IPS DF 6.9 (cell line): ENCODE measurements at regions not wholly inside any gene's neighbourhood (a gene's known extent, or its start where the extent isn't known, plus 50 kb on each side); places are given as distances from the start of the nearest gene placed in this dataset.

ENCODE experiments used
- DNase-seq: peaks from one replicate; pipeline ENCODE4 v3.0.0-alpha.2; 2013; ENCODE audit warnings: low read depth, low spot score
- H3K27ac ChIP-seq: one replicate; pipeline ENCODE4 v1.5.1; 2013; ENCODE audit warnings: low read length, control low read depth
- H3K27me3 ChIP-seq: 2 replicates; pipeline ENCODE4 v1.6.1; 2013; ENCODE audit warnings: mild to moderate bottlenecking, low read length; ENCODE audit not compliant: control insufficient read depth, insufficient read depth
- H3K36me3 ChIP-seq: 2 replicates; pipeline ENCODE4 v1.6.1; 2013; ENCODE audit warnings: low read length; ENCODE audit not compliant: control insufficient read depth, insufficient read depth
- H3K4me1 ChIP-seq: 2 replicates; pipeline ENCODE4 v1.6.1; 2013; ENCODE audit warnings: low read length; ENCODE audit not compliant: control insufficient read depth, insufficient read depth
- H3K4me3 ChIP-seq: 2 replicates; pipeline ENCODE4 v1.5.1; 2013; ENCODE audit warnings: mild to moderate bottlenecking, low read length
- H3K9me3 ChIP-seq: 2 replicates; pipeline ENCODE4 v1.6.1; 2013; ENCODE audit warnings: low read length, inconsistent platforms; ENCODE audit not compliant: control insufficient read depth, insufficient read depth
- WGBS: extraction: QIAGEN DNeasy Blood & Tissue Kit; methylation state at CpG from one replicate; pipeline ENCODE4 v1.1.7; 2013; ENCODE audit warnings: mixed read lengths, missing lambda C conversion rate; ENCODE audit not compliant: insufficient read length, insufficient coverage; 5-methylcytosine and 5-hydroxymethylcytosine counted together

DNA sequence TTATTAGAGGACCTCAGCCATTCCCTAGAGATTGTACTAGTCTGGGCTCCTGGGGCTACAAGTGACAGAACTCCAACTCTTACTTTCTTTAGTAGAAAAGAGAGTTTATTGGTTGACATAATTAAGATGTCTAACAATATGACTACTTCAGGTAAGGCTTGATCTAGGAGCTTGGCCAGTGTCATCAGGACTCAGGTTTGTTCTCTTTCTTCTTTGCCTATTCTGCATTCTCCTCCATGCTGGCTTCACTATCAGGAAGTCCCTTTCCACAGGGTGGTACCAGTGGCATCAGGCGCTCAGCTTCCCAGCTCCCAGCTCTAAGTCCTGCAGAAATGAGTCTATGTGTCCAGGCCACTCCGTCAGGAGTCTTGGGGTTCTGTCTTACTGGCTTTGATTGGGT lies 286.1 kb upstream of the EEF2KMT start:
- no peak for DNase-seq
- no peak overlapping the region for H3K4me3 ChIP-seq
- H3K9me3 ChIP-seq = no peaks in the 10 kb centered on the region
- no peaks in the 10 kb centered on the region for H3K36me3 ChIP-seq
- H3K27me3 ChIP-seq = no peaks in the 10 kb centered on the region
- no peak overlapping the region for H3K27ac ChIP-seq
- no CpG with 5 or more reads among the region's 2 CpGs for WGBS
- 0 out of 2 replicates have a peak, but pooled peaks cover 2% of the 10 kb centered on the region for H3K4me1 ChIP-seq

DNA sequence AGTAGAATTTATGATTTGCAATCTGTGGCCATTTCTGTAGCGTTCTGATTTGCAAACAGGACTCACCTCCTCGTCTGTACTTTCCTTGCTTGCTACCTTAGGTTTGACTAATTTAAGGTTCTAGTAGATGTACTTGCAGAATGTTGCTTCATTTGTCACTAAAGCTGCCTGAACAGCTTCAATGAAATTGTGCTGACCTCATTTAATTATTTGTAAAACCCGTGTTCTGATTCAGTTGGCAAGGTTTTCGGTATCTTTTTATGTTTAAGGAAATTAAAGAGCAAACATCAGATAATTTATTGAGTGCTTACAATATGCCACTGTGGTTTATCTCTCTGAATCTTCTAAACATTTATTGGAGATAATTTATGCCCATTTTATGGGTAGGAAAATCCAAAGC lies 284.9 kb upstream of the EEF2KMT start:
- Histone ChIP-seq H3K27ac (no peak overlapping the region), H3K36me3 (no peaks in the 10 kb centered on the region), H3K27me3 (no peaks in the 10 kb centered on the region), H3K4me3 (no peak overlapping the region), H3K9me3 (no peaks in the 10 kb centered on the region), H3K4me1 (0 out of 2 replicates have a peak, but pooled peaks cover 2% of the 10 kb centered on the region)
- WGBS = no CpG with 5 or more reads among the region's 4 CpGs
- DNase-seq = no peak

DNA sequence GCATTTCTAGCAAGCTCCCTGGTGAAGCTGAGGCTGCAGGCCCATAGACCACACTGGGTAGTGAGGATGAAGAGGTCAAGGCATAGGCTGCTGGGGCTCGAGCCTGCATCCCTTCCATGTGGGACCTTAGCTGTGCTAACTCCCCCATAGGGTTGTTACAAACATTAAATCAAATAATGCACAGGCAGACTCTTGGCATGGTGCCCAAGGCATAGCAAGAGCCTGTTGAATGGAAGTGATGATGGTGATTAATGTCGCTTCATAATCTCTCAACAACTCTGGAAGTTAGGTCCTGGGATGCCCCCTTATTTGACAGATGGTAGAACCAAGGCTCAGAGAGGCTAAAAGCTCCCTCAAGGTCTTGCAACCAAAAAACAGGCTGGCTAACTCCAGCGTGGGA lies 283.9 kb upstream of the EEF2KMT start:
- no peak for DNase-seq
- no peaks in the 10 kb centered on the region for H3K27me3 ChIP-seq

GRCh38 chr16:5379954-5380353 lies 282.4 kb upstream of the EEF2KMT start:
- H3K27me3 ChIP-seq = no peaks in the 10 kb centered on the region
- no peak overlapping the region for H3K4me3 ChIP-seq
- H3K4me1 ChIP-seq = no peaks in the 10 kb centered on the region
- no peak for DNase-seq
- no CpG with 5 or more reads among the region's 10 CpGs for WGBS
- H3K36me3 ChIP-seq = no peaks in the 10 kb centered on the region
- no peaks in the 10 kb centered on the region for H3K9me3 ChIP-seq
- no peak overlapping the region for H3K27ac ChIP-seq

More for the DNA sequence above, 283.9 kb upstream of the EEF2KMT start:
- H3K9me3 ChIP-seq = no peaks in the 10 kb centered on the region
- H3K4me1 ChIP-seq = 0 out of 2 replicates have a peak, but pooled peaks cover 2% of the 10 kb centered on the region
- H3K4me3 ChIP-seq = no peak overlapping the region
- WGBS = no CpG with 5 or more reads among the region's 3 CpGs
- no peaks in the 10 kb centered on the region for H3K36me3 ChIP-seq
- no peak overlapping the region for H3K27ac ChIP-seq

- no CpG with 5 or more reads among the region's 4 CpGs for WGBS
- Histone ChIP-seq H3K9me3 (no peaks in the 10 kb centered on the region), H3K4me3 (no peak overlapping the region), H3K27me3 (no peaks in the 10 kb centered on the region), H3K27ac (no peak overlapping the region), H3K36me3 (no peaks in the 10 kb centered on the region), H3K4me1 (no peaks in the 10 kb centered on the region)
- DNase-seq = no peak
These were observed 280.9 kb upstream of the EEF2KMT start for GRCh38 chr16:5378531-5378930.

GRCh38 chr16:5377280-5377898 lies 279.8 kb upstream of the EEF2KMT start:
- WGBS = 100% methylated on average over 1 of the region's 10 CpGs
- no peaks in the 10 kb centered on the region for H3K9me3 ChIP-seq
- H3K4me1 ChIP-seq = no peaks in the 10 kb centered on the region
- no peak overlapping the region for H3K27ac ChIP-seq
- no peaks in the 10 kb centered on the region for H3K36me3 ChIP-seq
- no peaks in the 10 kb centered on the region for H3K27me3 ChIP-seq
- H3K4me3 ChIP-seq = no peak overlapping the region
- DNase-seq = no peak

DNA sequence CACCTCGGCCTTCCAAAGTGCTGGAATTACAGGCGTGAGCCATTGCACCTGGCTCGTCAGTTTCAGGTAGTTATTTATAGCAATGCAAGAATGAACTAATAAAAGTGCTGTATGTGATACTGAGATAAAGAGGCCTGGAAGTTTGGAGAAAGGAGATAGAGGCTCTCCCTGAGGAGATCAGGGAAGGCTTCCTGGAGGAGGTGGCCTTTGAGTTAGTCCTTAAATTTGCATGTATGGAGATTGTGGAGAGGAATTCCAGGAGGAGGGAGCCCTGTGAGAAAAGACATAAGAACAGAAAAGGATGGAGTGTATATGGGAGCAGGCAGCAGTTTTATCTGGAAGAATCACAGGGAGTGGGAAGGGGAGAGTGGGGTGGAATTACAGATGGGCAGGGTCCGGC lies 276.6 kb upstream of the EEF2KMT start:
- no CpG with 5 or more reads among the region's 4 CpGs for WGBS
- no peak overlapping the region for H3K27ac ChIP-seq
- H3K36me3 ChIP-seq = no peaks in the 10 kb centered on the region
- no peaks in the 10 kb centered on the region for H3K27me3 ChIP-seq
- no peaks in the 10 kb centered on the region for H3K9me3 ChIP-seq
- DNase-seq = no peak
- H3K4me1 ChIP-seq = no peaks in the 10 kb centered on the region
- H3K4me3 ChIP-seq = no peak overlapping the region

DNA sequence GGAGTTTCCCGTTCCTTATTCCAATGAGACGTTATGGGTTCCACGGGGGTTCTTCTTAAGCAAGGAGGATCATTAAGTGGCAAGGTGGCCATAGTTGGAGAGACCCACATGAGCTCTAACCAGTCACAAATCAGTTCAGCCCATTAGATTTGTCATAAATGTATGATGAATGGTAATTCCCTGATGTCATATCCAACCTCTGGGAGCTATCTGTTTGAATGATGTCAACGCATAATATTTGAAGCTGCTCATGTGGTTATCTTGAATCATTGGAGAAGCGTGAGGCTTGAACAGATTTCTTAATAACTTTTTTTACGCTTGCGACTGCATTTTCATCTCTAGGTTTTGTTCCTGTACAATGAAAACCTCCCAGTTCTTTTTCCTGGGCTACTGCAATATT lies 270.4 kb upstream of the EEF2KMT start:
- Histone ChIP-seq H3K4me3 (no peak overlapping the region), H3K36me3 (no peaks in the 10 kb centered on the region), H3K4me1 (no peaks in the 10 kb centered on the region), H3K27me3 (no peaks in the 10 kb centered on the region), H3K9me3 (no peaks in the 10 kb centered on the region), H3K27ac (no peak overlapping the region)
- DNase-seq = no peak
- WGBS = no CpG with 5 or more reads among the region's 7 CpGs

GRCh38 chr16:5366126-5366525 lies 268.5 kb upstream of the EEF2KMT start:
- 100% methylated on average over 2 of the region's 4 CpGs for WGBS

DNA sequence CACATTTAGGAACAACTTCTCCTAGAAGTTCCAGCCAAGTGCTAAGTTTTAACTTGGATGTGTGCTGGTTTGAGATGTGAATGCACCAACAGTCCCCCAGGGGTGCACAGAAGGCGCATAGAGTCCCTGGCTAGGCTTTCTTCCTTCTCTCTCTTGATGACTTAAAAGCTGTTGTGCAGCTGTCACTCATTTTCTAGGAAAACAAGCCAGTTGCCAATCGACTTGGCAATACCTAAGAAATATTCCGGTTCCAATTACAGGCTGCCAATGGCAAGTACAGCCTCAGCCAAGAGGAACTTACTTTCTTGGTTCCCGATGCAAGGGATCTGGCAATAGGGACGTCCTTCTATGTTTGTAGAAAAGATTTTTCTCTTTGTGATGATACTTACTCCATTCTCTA lies 266.6 kb upstream of the EEF2KMT start:
- no peak overlapping the region for H3K4me3 ChIP-seq
- H3K4me1 ChIP-seq = no peaks in the 10 kb centered on the region
- H3K36me3 ChIP-seq = no peaks in the 10 kb centered on the region
- DNase-seq = no peak
- no CpG with 5 or more reads among the region's 5 CpGs for WGBS
- no peaks in the 10 kb centered on the region for H3K9me3 ChIP-seq
- no peaks in the 10 kb centered on the region for H3K27me3 ChIP-seq
- no peak overlapping the region for H3K27ac ChIP-seq

More at GRCh38 chr16:5366126-5366525, 268.5 kb upstream of the EEF2KMT start:
- Histone ChIP-seq H3K27ac (no peak overlapping the region), H3K27me3 (no peaks in the 10 kb centered on the region), H3K36me3 (no peaks in the 10 kb centered on the region), H3K9me3 (no peaks in the 10 kb centered on the region), H3K4me1 (no peaks in the 10 kb centered on the region), H3K4me3 (no peak overlapping the region)
- DNase-seq = no peak

DNA sequence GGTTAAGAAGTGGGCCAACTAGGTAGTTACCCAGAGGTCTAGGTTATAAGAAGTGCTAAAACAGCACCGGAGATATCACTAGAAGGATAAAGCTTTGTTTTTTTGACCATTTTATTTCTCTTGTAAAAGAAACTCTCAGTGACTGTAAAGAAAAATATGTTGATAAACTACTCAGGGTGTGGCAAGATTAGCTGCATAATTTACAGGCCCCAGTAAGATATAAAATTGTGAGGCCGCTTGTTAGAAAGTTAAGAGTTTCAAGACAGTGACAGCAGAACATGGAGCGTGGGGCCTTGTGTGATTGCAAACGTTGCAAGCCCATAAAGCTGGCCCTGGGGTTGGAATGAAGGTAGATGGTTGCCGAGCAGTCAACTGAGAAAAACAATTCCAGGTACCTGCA lies 263.7 kb upstream of the EEF2KMT start:
- Histone ChIP-seq H3K9me3 (no peaks in the 10 kb centered on the region), H3K36me3 (no peaks in the 10 kb centered on the region), H3K27ac (no peak overlapping the region), H3K4me3 (no peak overlapping the region), H3K27me3 (no peaks in the 10 kb centered on the region), H3K4me1 (no peaks in the 10 kb centered on the region)
- WGBS = no CpG with 5 or more reads among the region's 5 CpGs
- DNase-seq = no peak
